ENCODE measurements at regions not wholly inside any gene's neighbourhood (a gene's known extent, or its start where the extent isn't known, plus 50 kb on each side); places are given as distances from the start of the nearest gene placed in this dataset.

- Histone ChIP-seq H3K27ac (no peak overlapping the region), H3K4me1 (peaks cover 4% of the 10 kb centered on the region), H3K4me3 (no peak overlapping the region), H3K27me3 (no peaks in the 10 kb centered on the region), H3K36me3 (replicated peaks in 1 of 2; ENCODE audit: insufficient read depth in 1 of 2, low read depth in 2 of 2) (no peaks in the 10 kb centered on the region), H3K9me3 (no peaks in the 10 kb centered on the region)
- intact Hi-C loops (cut with DNase I), result no loop called here
- 76 to 81% methylated on average over 6 of the region's 6 CpGs for WGBS, 2 donors
- TF ChIP-seq, protein P1, sequence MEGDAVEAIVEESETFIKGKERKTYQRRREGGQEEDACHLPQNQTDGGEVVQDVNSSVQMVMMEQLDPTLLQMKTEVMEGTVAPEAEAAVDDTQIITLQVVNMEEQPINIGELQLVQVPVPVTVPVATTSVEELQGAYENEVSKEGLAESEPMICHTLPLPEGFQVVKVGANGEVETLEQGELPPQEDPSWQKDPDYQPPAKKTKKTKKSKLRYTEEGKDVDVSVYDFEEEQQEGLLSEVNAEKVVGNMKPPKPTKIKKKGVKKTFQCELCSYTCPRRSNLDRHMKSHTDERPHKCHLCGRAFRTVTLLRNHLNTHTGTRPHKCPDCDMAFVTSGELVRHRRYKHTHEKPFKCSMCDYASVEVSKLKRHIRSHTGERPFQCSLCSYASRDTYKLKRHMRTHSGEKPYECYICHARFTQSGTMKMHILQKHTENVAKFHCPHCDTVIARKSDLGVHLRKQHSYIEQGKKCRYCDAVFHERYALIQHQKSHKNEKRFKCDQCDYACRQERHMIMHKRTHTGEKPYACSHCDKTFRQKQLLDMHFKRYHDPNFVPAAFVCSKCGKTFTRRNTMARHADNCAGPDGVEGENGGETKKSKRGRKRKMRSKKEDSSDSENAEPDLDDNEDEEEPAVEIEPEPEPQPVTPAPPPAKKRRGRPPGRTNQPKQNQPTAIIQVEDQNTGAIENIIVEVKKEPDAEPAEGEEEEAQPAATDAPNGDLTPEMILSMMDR (IDR thresholded peaks at IDR 0.05), result no peak
- TF ChIP-seq POLR2A (IDR thresholded peaks at IDR 0.05), result no peak
- ATAC-seq (no peak), DNase-seq (no peak)
Measured at GRCh38 chr2:190794377-190794776, 86.2 kb upstream of the GLS start.

DNA sequence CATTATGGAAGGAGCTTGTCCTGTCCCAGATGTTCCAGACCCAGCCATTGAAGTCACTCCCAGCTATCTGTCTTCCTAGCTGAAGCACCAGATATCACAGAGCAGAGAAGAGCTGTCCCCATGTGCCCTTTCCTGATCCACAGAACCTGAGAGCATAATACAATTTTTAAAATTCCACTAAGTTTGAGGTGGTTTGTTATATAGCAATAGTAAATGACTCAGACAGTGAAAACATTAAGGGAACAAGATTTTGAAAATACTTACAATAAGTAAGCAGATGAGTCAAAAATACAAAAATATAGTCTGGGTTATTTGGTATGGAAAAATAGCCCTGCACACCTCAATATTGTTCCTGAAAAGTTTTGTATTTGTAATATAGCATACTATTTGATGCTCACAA lies 85.8 kb upstream of the GLS start:
- intact Hi-C loops (cut with DNase I), result no loop called here
- Histone ChIP-seq H3K27me3 (no peaks in the 10 kb centered on the region), H3K36me3 (replicated peaks in 1 of 2; ENCODE audit: insufficient read depth in 1 of 2, low read depth in 2 of 2) (no peaks in the 10 kb centered on the region), H3K27ac (no peak overlapping the region), H3K4me1 (peaks cover under 1% of the 10 kb centered on the region), H3K4me3 (no peak overlapping the region), H3K9me3 (no peaks in the 10 kb centered on the region)
- ATAC-seq (no peak), DNase-seq (no peak)
- TF ChIP-seq POLR2A (IDR thresholded peaks at IDR 0.05), result no peak
- TF ChIP-seq, protein P1 (IDR thresholded peaks at IDR 0.05), result no peak

GRCh38 chr2:190795686-190796085 lies 84.9 kb upstream of the GLS start:
- DNase-seq (no peak), ATAC-seq (no peak)
- no peak overlapping the region for H3K4me3 ChIP-seq
- intact Hi-C loops (cut with DNase I), result no loop called here
- H3K36me3 ChIP-seq (replicated peaks in 1 of 2; ENCODE audit: insufficient read depth in 1 of 2, low read depth in 2 of 2), result no peaks in the 10 kb centered on the region
- H3K27ac ChIP-seq, result no peak overlapping the region
- no peaks in the 10 kb centered on the region for H3K27me3 ChIP-seq
- no peaks in the 10 kb centered on the region for H3K4me1 ChIP-seq
- H3K9me3 ChIP-seq, result no peaks in the 10 kb centered on the region
- no peak for TF ChIP-seq POLR2A (IDR thresholded peaks at IDR 0.05)
- TF ChIP-seq, protein P1 (IDR thresholded peaks at IDR 0.05), result no peak

DNA sequence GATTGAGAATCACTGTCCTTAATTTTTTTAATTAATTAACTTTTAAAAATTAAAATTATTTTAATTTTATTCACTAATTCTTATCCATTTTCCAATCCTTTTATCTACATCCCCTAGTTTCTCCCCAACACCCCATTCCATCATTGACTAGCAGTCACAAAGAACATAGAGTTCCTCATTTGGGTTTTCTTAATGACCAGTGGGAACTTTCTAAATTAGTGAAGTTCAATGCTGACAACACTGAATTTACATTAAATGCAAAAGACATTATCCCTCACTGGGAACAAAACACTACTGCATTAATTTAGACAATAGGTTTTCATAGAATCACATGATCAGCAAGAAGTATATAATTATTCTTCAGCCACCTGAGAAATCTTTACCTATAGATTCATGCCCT lies 80.6 kb upstream of the GLS start:
- Histone ChIP-seq H3K27me3 (no peaks in the 10 kb centered on the region), H3K4me3 (no peak overlapping the region), H3K9me3 (no peaks in the 10 kb centered on the region), H3K36me3 (replicated peaks in 1 of 2; ENCODE audit: insufficient read depth in 1 of 2, low read depth in 2 of 2) (no peaks in the 10 kb centered on the region), H3K27ac (no peak overlapping the region), H3K4me1 (no peaks in the 10 kb centered on the region)
- ATAC-seq (no peak), DNase-seq (no peak)
- no peak for TF ChIP-seq POLR2A (IDR thresholded peaks at IDR 0.05)
- TF ChIP-seq, protein P1 (IDR thresholded peaks at IDR 0.05), result no peak
- intact Hi-C loops (cut with DNase I), result no loop called here

DNA sequence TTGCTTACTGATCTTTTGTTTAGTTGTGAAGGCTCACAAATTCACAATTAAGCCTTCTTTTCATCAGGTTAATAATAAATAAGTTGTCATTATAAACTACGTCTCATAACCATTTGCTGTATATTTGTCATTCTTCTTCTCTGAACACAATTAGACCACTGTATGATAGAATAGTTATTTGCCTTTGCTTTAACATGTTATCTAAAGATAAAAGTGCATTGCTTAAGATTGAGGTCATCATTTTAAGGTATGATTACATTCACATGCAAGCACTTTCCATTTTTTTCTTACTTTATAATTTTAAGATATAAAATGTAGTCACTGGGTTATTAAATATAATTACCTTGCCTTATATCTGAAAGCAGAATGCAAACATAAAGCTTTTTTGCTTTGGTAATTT lies 80.1 kb upstream of the GLS start:
- H3K9me3 ChIP-seq, result no peaks in the 10 kb centered on the region
- H3K36me3 ChIP-seq (replicated peaks in 1 of 2; ENCODE audit: insufficient read depth in 1 of 2, low read depth in 2 of 2), result no peaks in the 10 kb centered on the region
- no peaks in the 10 kb centered on the region for H3K4me1 ChIP-seq
- no peaks in the 10 kb centered on the region for H3K27me3 ChIP-seq
- no peak overlapping the region for H3K27ac ChIP-seq
- TF ChIP-seq, protein P1 (IDR thresholded peaks at IDR 0.05), result no peak
- no peak for TF ChIP-seq POLR2A (IDR thresholded peaks at IDR 0.05)
- DNase-seq (no peak), ATAC-seq (no peak)
- H3K4me3 ChIP-seq, result no peak overlapping the region
- intact Hi-C loops (cut with DNase I), result no loop called here
- 17 to 31% methylated on average over 1 of the region's 1 CpG for WGBS, 2 donors

All from body of pancreas (tissue), 4 donors.